GM19463 (cell line): ENCODE measurements at regions not wholly inside any gene's neighbourhood (a gene's known extent, or its start where the extent isn't known, plus 50 kb on each side); places are given as distances from the start of the nearest gene placed in this dataset.

ENCODE experiments used
- ATAC-seq: cut with Tn5 transposase; IDR thresholded peaks from one replicate; pipeline ENCODE4 v1.9.1; 2021; ENCODE audit warnings: mild to moderate bottlenecking, moderate library complexity; ENCODE audit not compliant: unreplicated experiment

DNA sequence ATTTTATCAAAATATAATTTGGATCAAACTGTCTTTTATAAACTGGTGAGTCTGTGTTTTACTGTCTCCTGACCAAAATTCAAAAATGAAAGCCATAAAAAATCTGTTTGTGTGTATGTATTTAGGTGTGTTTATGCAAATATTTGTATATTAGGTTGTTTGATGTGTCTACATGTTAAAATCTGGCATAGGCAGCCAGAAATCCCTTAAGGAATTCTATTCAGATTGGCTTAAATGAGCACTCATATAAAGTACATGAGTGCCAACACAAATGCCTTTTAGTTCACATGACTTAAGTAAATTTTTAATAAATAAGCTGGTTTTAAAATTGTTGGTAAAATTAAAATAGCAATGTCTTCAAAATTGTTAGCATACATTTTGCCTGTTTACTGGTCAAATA lies 133.3 kb upstream of the GUCY1A2 start:
- ATAC-seq, result no peak

DNA sequence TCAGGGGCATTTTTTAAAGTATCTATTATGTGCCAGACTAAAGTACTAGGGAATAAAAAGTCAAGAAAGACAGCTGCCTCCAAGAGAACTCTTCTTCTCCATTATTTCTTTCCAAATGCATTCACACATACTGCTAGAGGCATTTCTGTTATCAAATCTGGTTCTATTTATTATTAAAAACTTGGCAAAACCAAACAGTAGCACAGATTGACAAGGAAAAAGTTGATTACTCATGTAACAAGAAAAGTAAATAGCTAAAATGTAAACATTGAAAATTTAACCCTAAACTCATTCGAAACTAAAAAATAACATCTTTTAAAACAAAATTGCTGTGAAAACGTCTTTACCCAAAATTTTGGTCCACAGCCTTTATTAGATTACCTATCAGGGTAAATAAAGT lies 132.9 kb upstream of the GUCY1A2 start:
- no peak for ATAC-seq

DNA sequence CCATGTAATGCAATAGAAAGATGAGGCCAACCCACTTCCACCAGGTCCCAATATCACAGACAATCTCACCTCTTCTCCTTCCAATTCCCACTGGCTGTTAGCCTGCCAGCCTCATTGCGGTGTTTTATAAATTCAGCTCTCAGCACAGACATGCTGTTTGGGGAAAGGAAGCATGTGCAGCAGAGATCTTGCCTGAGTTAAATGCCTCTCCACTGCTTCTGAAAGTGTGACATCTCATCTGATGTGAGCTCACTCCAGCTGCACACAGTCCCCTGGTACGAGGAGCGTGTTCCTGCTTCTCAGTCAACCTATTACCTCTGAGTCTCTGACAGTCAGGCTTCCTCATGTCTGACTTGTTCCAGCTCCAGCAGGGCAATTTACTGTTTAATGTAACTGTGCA lies 122.7 kb upstream of the GUCY1A2 start:
- no peak for ATAC-seq

DNA sequence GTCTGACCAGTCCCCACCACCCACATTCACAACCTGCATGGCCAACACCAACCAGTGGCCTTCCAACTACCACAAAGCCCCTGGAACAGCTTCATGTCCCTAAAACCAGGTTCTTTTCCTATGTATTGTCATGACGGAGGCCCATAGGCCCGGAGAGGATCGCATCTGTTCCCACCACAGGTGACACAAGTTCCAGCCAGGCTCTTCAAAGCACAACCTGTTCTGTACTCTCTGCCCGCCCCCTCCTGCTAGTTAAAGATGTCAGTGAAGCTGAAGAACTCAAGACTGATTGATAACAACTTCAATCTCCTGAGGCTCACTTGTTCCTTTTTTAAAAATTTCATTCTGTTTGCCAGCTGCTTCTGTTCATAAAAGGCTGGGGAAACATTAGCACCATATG lies 121.1 kb upstream of the GUCY1A2 start:
- no peak for ATAC-seq

GRCh38 chr11:107136892-107137291 lies 118.6 kb upstream of the GUCY1A2 start:
- ATAC-seq, result no peak

GRCh38 chr11:107131756-107132155 lies 113.5 kb upstream of the GUCY1A2 start:
- ATAC-seq, result no peak

- no peak for ATAC-seq
These were observed 104.7 kb upstream of the GUCY1A2 start for GRCh38 chr11:107123022-107123421.

GRCh38 chr11:107118025-107118720 lies 99.9 kb upstream of the GUCY1A2 start:
- ATAC-seq, result no peak

DNA sequence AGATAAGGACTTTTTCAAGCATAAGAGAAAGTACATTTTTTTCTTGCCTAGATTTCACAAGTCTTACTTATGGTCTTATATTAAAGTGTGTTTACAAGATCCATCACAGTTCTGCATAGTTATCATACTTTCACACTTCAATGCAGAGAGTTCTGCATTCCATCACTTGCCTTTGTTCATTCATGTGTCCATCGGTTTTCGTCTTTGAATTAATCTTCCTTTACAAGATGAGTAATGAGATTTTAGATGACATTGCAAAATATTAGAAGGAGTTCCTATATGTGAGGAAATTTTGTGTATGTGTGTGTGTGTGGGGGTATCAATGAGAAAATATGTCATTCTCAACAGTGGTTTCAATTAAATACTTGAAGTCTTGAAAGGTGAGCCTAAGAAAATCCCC lies 98.1 kb upstream of the GUCY1A2 start:
- ATAC-seq, result no peak

GRCh38 chr11:107102692-107103477 lies 84.6 kb upstream of the GUCY1A2 start:
- no peak for ATAC-seq

DNA sequence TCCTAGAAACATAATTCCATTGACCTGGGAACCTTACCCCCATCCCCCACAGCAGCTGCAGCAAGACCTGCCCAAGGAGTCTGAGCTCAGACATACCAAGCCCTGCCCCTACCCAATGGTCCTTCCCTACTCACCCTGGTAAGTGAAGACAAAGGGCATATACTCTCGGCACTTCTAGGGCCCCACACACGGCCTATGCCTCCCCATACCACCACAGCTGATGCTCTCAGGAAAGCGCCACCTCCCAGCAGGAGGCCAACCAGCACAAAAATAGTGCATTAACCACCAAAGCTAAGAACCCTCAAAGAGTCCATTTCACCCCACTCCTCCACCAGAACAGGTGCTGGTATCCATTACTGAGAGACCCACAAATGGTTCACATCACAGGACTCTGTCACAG lies 74.4 kb upstream of the GUCY1A2 start:
- no peak for ATAC-seq

DNA sequence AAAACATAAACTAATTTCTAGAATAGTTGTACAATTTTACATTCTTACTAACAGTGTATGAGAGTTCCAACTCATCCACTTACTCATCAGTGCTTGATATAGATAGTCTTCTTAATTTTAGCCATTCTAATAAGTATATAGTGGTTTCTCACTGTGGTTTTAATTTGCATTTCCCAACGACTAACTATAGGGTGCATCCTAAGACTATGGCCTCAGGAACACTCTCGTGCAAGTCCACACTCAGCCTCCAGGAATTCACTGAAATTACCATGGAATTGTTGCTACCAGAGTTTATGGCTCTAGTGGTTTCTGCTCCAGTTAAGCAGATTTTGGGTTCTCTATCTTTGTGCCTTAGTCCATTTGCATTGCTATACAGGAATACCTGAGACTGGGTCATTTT lies 60.1 kb upstream of the GUCY1A2 start:
- ATAC-seq, result no peak

GRCh38 chr11:107076832-107077231 lies 58.6 kb upstream of the GUCY1A2 start:
- no peak for ATAC-seq

DNA sequence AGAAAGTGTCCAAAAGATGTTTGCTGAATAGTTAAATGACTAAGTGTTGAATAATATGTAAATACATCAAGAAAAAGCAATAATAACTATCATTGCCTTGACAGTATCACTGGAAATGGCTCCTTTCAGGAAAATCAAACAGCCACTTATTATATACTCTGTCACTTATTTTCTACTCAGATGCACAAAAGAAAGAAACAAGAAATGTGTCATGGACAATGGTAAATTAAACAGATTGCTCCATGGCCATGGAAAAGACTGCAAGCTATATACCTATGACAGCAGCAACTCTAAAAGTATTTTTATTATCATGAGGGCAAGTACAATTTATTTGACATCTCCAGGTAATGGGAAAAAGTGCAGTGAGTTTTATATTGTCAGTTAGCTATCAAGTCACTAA lies 52.9 kb upstream of the GUCY1A2 start:
- ATAC-seq, result no peak
